ENCODE measurements at regions not wholly inside any gene's neighbourhood (a gene's known extent, or its start where the extent isn't known, plus 50 kb on each side); places are given as distances from the start of the nearest gene placed in this dataset.

DNA sequence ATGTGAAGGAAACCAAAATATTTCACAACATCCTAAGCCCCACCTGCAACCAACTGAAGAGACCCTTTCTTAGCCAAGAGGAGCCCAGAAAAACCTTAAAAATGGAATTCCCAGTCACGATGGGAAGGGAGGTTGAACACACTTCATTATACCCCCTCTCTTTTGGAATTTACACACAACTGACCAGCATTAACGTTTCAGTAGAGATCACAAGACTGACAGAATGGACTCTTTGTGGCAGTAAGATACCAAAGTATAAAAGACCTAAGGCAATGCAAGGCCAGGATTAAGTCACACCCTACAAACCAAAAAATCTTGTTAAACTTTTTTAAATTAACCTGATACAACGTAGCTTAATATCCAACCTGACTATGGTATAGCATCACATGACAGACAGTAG, 190.9 kb downstream of the OTOR start:
- TF ChIP-seq POLR2A (IDR thresholded peaks at IDR 0.05): no peak
- TF ChIP-seq, protein P1, sequence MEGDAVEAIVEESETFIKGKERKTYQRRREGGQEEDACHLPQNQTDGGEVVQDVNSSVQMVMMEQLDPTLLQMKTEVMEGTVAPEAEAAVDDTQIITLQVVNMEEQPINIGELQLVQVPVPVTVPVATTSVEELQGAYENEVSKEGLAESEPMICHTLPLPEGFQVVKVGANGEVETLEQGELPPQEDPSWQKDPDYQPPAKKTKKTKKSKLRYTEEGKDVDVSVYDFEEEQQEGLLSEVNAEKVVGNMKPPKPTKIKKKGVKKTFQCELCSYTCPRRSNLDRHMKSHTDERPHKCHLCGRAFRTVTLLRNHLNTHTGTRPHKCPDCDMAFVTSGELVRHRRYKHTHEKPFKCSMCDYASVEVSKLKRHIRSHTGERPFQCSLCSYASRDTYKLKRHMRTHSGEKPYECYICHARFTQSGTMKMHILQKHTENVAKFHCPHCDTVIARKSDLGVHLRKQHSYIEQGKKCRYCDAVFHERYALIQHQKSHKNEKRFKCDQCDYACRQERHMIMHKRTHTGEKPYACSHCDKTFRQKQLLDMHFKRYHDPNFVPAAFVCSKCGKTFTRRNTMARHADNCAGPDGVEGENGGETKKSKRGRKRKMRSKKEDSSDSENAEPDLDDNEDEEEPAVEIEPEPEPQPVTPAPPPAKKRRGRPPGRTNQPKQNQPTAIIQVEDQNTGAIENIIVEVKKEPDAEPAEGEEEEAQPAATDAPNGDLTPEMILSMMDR (IDR thresholded peaks at IDR 0.05): no peak
- no peak for TF ChIP-seq EP300 (IDR thresholded peaks at IDR 0.05)

Data from upper lobe of left lung (tissue), 4 donors.